Activated naive CD8-positive, alpha-beta T cell treated with anti-CD3 and anti-CD28 coated beads, Interleukin-2, amount 50 U/mL, for 24 hours (primary cell): ENCODE measurements at regions not wholly inside any gene's neighbourhood (a gene's known extent, or its start where the extent isn't known, plus 50 kb on each side); places are given as distances from the start of the nearest gene placed in this dataset.
"Not testable (repeated sequence)": the region's sequence is repeated elsewhere in the genome, so short reads cannot be mapped to it uniquely, and the experiment has no call there.

ENCODE experiments used
- ATAC-seq: fragments of 150-1000 bp; cut with Tn5 transposase; one replicate; pipeline ENCODE4 v1.10.0; 2021
- DNase-seq: peaks from one replicate; pipeline ENCODE4 v3.0.0; 2021
- H3K27ac Mint-ChIP-seq: one replicate; pipeline ENCODE4 v1.8.0; 2021; ENCODE audit warnings: mild to moderate bottlenecking, mixed read lengths
- H3K27me3 Mint-ChIP-seq: one replicate; pipeline ENCODE4 v1.8.0; 2021; ENCODE audit warnings: mixed read lengths
- H3K36me3 Mint-ChIP-seq: one replicate; pipeline ENCODE4 v1.8.0; 2021; ENCODE audit warnings: low read depth, mixed read lengths
- H3K4me1 Mint-ChIP-seq: one replicate; pipeline ENCODE4 v1.8.0; 2021; ENCODE audit warnings: mixed read lengths
- H3K4me3 Mint-ChIP-seq: one replicate; pipeline ENCODE4 v1.8.0; 2021; ENCODE audit warnings: mild to moderate bottlenecking, moderate library complexity, mixed read lengths
- H3K9me3 Mint-ChIP-seq: one replicate; pipeline ENCODE4 v1.8.0; 2021; ENCODE audit warnings: mixed read lengths

- Mint-ChIP-seq H3K27ac (no peak overlapping the region), H3K36me3 (no peaks in the 10 kb centered on the region)
These were observed 105.4 kb downstream of the CASP12 start for GRCh38 chr11:104792861-104793260.

GRCh38 chr11:104791896-104792295, 106.4 kb downstream of the CASP12 start:
- H3K4me1 Mint-ChIP-seq, result peaks cover 5% of the 10 kb centered on the region
- H3K27ac Mint-ChIP-seq, result no peak overlapping the region
- no peak overlapping the region for H3K4me3 Mint-ChIP-seq
- no peak for DNase-seq
- no peaks in the 10 kb centered on the region for H3K36me3 Mint-ChIP-seq
- H3K27me3 Mint-ChIP-seq, result no peaks in the 10 kb centered on the region
- no peak for ATAC-seq
- H3K9me3 Mint-ChIP-seq, result peaks cover 4% of the 10 kb centered on the region

More at GRCh38 chr11:104792861-104793260, 105.4 kb downstream of the CASP12 start:
- DNase-seq, result no peak
- no peak for ATAC-seq
- no peaks in the 10 kb centered on the region for H3K27me3 Mint-ChIP-seq
- peaks cover 7% of the 10 kb centered on the region for H3K4me1 Mint-ChIP-seq
- no peak overlapping the region for H3K4me3 Mint-ChIP-seq
- peaks cover 4% of the 10 kb centered on the region for H3K9me3 Mint-ChIP-seq

- ATAC-seq, result no peak
- no peaks in the 10 kb centered on the region for H3K27me3 Mint-ChIP-seq
- H3K4me3 Mint-ChIP-seq, result no peak overlapping the region
- H3K27ac Mint-ChIP-seq, result no peak overlapping the region
- H3K4me1 Mint-ChIP-seq, result no peaks in the 10 kb centered on the region
- DNase-seq, result no peak
- H3K9me3 Mint-ChIP-seq, result no peaks in the 10 kb centered on the region
- H3K36me3 Mint-ChIP-seq, result no peaks in the 10 kb centered on the region
These were observed 113.4 kb downstream of the CASP12 start for GRCh38 chr11:104784684-104785460.

- no peaks in the 10 kb centered on the region for H3K27me3 Mint-ChIP-seq
- no peak for ATAC-seq
- H3K4me3 Mint-ChIP-seq, result no peak overlapping the region
- no peak overlapping the region for H3K27ac Mint-ChIP-seq
- H3K9me3 Mint-ChIP-seq, result no peaks in the 10 kb centered on the region
- H3K4me1 Mint-ChIP-seq, result no peaks in the 10 kb centered on the region
- DNase-seq, result no peak
- H3K36me3 Mint-ChIP-seq, result no peaks in the 10 kb centered on the region
These were observed 115.0 kb downstream of the CASP12 start for GRCh38 chr11:104783241-104783640.

GRCh38 chr11:104782377-104782754, 115.9 kb downstream of the CASP12 start:
- H3K4me3 Mint-ChIP-seq, result no peak overlapping the region
- no peak for ATAC-seq
- H3K36me3 Mint-ChIP-seq, result no peaks in the 10 kb centered on the region
- no peaks in the 10 kb centered on the region for H3K9me3 Mint-ChIP-seq
- DNase-seq, result no peak
- H3K27me3 Mint-ChIP-seq, result no peaks in the 10 kb centered on the region
- H3K27ac Mint-ChIP-seq, result no peak overlapping the region
- no peaks in the 10 kb centered on the region for H3K4me1 Mint-ChIP-seq

GRCh38 chr11:104781719-104782376, 116.4 kb downstream of the CASP12 start:
- Mint-ChIP-seq H3K4me1 (no peaks in the 10 kb centered on the region), H3K36me3 (no peaks in the 10 kb centered on the region), H3K27me3 (no peaks in the 10 kb centered on the region), H3K27ac (no peak overlapping the region), H3K4me3 (no peak overlapping the region), H3K9me3 (no peaks in the 10 kb centered on the region)
- ATAC-seq, result no peak
- no peak for DNase-seq

- no peak for ATAC-seq
- H3K27me3 Mint-ChIP-seq, result no peaks in the 10 kb centered on the region
- no peaks in the 10 kb centered on the region for H3K4me1 Mint-ChIP-seq
- no peak overlapping the region for H3K4me3 Mint-ChIP-seq
- no peak for DNase-seq
- no peak overlapping the region for H3K27ac Mint-ChIP-seq
- no peaks in the 10 kb centered on the region for H3K9me3 Mint-ChIP-seq
- no peaks in the 10 kb centered on the region for H3K36me3 Mint-ChIP-seq
These were observed 117.2 kb downstream of the CASP12 start for GRCh38 chr11:104781037-104781436.

- Mint-ChIP-seq H3K27ac (no peak overlapping the region), H3K9me3 (peaks cover 3% of the 10 kb centered on the region), H3K27me3 (no peaks in the 10 kb centered on the region), H3K36me3 (no peaks in the 10 kb centered on the region), H3K4me1 (peaks cover 10% of the 10 kb centered on the region), H3K4me3 (no peak overlapping the region)
- no peak for DNase-seq
- no peak for ATAC-seq
These were observed 121.6 kb downstream of the CASP12 start for GRCh38 chr11:104776501-104777170.

- no peaks in the 10 kb centered on the region for H3K36me3 Mint-ChIP-seq
- H3K27ac Mint-ChIP-seq, result no peak overlapping the region
- H3K27me3 Mint-ChIP-seq, result no peaks in the 10 kb centered on the region
- no peak for DNase-seq
- H3K4me3 Mint-ChIP-seq, result no peak overlapping the region
- H3K4me1 Mint-ChIP-seq, result peaks cover 10% of the 10 kb centered on the region
- no peak for ATAC-seq
- H3K9me3 Mint-ChIP-seq, result peaks cover 3% of the 10 kb centered on the region
These were observed 123.7 kb downstream of the CASP12 start for GRCh38 chr11:104774578-104774977.

- Mint-ChIP-seq H3K27me3 (no peaks in the 10 kb centered on the region), H3K27ac (no peak overlapping the region), H3K4me1 (peaks cover 10% of the 10 kb centered on the region), H3K36me3 (no peaks in the 10 kb centered on the region), H3K4me3 (no peak overlapping the region), H3K9me3 (peaks cover 7% of the 10 kb centered on the region)
- DNase-seq, result no peak
- ATAC-seq, result no peak
These were observed 125.4 kb downstream of the CASP12 start for GRCh38 chr11:104772806-104773241.

- Mint-ChIP-seq H3K4me1 (peaks cover 12% of the 10 kb centered on the region), H3K36me3 (no peaks in the 10 kb centered on the region), H3K4me3 (no peak overlapping the region), H3K27ac (no peak overlapping the region), H3K27me3 (no peaks in the 10 kb centered on the region), H3K9me3 (peaks cover 7% of the 10 kb centered on the region)
- DNase-seq (no peak), ATAC-seq (no peak)
These were observed 126.5 kb downstream of the CASP12 start for GRCh38 chr11:104771763-104772162.

GRCh38 chr11:104771046-104771445, 127.2 kb downstream of the CASP12 start:
- H3K9me3 Mint-ChIP-seq, DNase-seq, ATAC-seq, H3K27ac Mint-ChIP-seq, H3K36me3 Mint-ChIP-seq, H3K4me3 Mint-ChIP-seq, H3K27me3 Mint-ChIP-seq: not testable (repeated sequence)
- H3K4me1 Mint-ChIP-seq, result peaks cover 15% of the 10 kb centered on the region

- Mint-ChIP-seq H3K27ac (no peak overlapping the region), H3K36me3 (no peaks in the 10 kb centered on the region), H3K27me3 (no peaks in the 10 kb centered on the region), H3K4me3 (no peak overlapping the region), H3K9me3 (peaks cover 8% of the 10 kb centered on the region), H3K4me1 (peaks cover 15% of the 10 kb centered on the region)
- ATAC-seq (no peak), DNase-seq (no peak)
These were observed 132.7 kb downstream of the CASP12 start for GRCh38 chr11:104765401-104766095.

GRCh38 chr11:104764710-104765045, 133.6 kb downstream of the CASP12 start:
- Mint-ChIP-seq H3K27ac (no peak overlapping the region), H3K36me3 (no peaks in the 10 kb centered on the region), H3K4me3 (no peak overlapping the region), H3K9me3 (peaks cover 16% of the 10 kb centered on the region), H3K4me1 (peaks cover 15% of the 10 kb centered on the region), H3K27me3 (no peaks in the 10 kb centered on the region)
- no peak for DNase-seq
- no peak for ATAC-seq
